ENCODE measurements at regions not wholly inside any gene's neighbourhood (a gene's known extent, or its start where the extent isn't known, plus 50 kb on each side); places are given as distances from the start of the nearest gene placed in this dataset.

GRCh38 chr14:106207316-106207715 lies 680.9 kb downstream of the TMEM121 start:
- TF ChIP-seq POLR2AphosphoS5 (IDR thresholded peaks at IDR 0.05; ENCODE audit: insufficient read depth in 1 of 2, low read depth in 1 of 2) = no peak
- TF ChIP-seq POLR2A (IDR thresholded peaks at IDR 0.05) = no peak
